Tibial artery (tissue), 4 donors: ENCODE measurements at regions not wholly inside any gene's neighbourhood (a gene's known extent, or its start where the extent isn't known, plus 50 kb on each side); places are given as distances from the start of the nearest gene placed in this dataset.
A peak's percentile ranks its signal among the peaks of the same experiment; 100 is the strongest.

Experiments
- DNase-seq, 2 donors: peaks; one replicate each; pipeline ENCODE4 v3.0.0-alpha.2; 2019
- H3K27ac ChIP-seq, 2 donors: fragments of 200-600 bp; sonication (generic) in 1 of 2; 1 replicate in 1 of 2; 2 replicates in 1 of 2; pipeline ENCODE4 v1.5.1; 2018 to 2019; ENCODE audit warnings: mild to moderate bottlenecking in 1 of 2
- H3K27me3 ChIP-seq, 2 donors: fragments of 200-600 bp; sonication (generic) in 1 of 2; one replicate each; pipeline versions ENCODE4 v1.5.1 to v1.6.0; 2016 to 2019
- H3K36me3 ChIP-seq, 3 donors: fragments of 200-600 bp; sonication (generic) in 2 of 3; one replicate each; pipeline ENCODE4 v1.5.1; 2016 to 2019; ENCODE audit warnings: mild to moderate bottlenecking in 2 of 3
- H3K4me1 ChIP-seq, 4 donors: fragments of 200-600 bp; sonication (generic) in 2 of 4; 1 replicate in 3 of 4; 2 replicates in 1 of 4; pipeline ENCODE4 v1.5.1; 2016 to 2019
- H3K4me3 ChIP-seq, 2 donors: fragments of 200-600 bp; sonication (generic) in 1 of 2; 1 replicate in 1 of 2; 2 replicates in 1 of 2; pipeline ENCODE4 v1.5.1; 2018 to 2019; ENCODE audit warnings: mild to moderate bottlenecking in 2 of 2
- H3K9me3 ChIP-seq, 3 donors: fragments of 200-600 bp; sonication (generic) in 1 of 3; one replicate each; pipeline ENCODE4 v1.5.1; 2016 to 2019
- intact Hi-C: fragments of 100-400 bp; cut with DNase I; formaldehyde crosslinking; loops from one replicate; pipeline ENCODE4 v1.15.0; 2023; ENCODE audit warnings: low total_unique reads
- TF ChIP-seq, protein P1 (sequence below), 2 experiments: fragments of 200-600 bp in 1 of 2; fragments of 450-650 bp in 1 of 2; IDR thresholded peaks; one replicate each; pipeline ENCODE4 v1.5.1; 2017 to 2019; ENCODE audit warnings: antibody characterized with exemption in 2 of 2, mild to moderate bottlenecking in 1 of 2, moderate library complexity in 1 of 2

DNA sequence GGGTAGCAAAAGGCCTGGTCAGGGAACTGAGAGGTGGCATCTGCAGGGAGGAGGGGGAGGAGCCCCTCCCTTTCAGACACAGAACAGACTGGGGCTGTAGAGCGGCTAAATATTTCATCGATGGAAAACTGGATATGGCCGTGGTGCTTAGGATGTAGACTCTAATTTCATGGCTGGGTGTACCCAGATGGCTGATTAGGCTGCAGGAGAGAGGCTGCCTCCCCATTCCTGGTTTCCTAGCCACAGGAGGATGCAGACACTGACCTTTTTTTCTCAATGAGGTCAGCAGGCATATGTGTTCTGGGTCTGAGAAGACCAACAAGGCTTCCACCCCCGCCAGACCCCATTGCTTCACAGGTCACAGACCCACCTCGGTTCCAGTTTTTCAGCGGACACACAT, 58.1 kb upstream of the CALM2 start:
- intact Hi-C loops: no loop called here
- Histone ChIP-seq H3K27me3 (no peaks in the 10 kb centered on the region), H3K4me1 (peaks cover 0 to 28% (median 16%) of the 10 kb centered on the region in 4 donors), H3K4me3 (no peak overlapping the region), H3K27ac (no peak overlapping the region), H3K9me3 (no peaks in the 10 kb centered on the region), H3K36me3 (no peaks in the 10 kb centered on the region)
- DNase-seq: peak in 1 of 2 donors; percentile 9
- TF ChIP-seq, protein P1, sequence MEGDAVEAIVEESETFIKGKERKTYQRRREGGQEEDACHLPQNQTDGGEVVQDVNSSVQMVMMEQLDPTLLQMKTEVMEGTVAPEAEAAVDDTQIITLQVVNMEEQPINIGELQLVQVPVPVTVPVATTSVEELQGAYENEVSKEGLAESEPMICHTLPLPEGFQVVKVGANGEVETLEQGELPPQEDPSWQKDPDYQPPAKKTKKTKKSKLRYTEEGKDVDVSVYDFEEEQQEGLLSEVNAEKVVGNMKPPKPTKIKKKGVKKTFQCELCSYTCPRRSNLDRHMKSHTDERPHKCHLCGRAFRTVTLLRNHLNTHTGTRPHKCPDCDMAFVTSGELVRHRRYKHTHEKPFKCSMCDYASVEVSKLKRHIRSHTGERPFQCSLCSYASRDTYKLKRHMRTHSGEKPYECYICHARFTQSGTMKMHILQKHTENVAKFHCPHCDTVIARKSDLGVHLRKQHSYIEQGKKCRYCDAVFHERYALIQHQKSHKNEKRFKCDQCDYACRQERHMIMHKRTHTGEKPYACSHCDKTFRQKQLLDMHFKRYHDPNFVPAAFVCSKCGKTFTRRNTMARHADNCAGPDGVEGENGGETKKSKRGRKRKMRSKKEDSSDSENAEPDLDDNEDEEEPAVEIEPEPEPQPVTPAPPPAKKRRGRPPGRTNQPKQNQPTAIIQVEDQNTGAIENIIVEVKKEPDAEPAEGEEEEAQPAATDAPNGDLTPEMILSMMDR (IDR thresholded peaks at IDR 0.05): no peak

DNA sequence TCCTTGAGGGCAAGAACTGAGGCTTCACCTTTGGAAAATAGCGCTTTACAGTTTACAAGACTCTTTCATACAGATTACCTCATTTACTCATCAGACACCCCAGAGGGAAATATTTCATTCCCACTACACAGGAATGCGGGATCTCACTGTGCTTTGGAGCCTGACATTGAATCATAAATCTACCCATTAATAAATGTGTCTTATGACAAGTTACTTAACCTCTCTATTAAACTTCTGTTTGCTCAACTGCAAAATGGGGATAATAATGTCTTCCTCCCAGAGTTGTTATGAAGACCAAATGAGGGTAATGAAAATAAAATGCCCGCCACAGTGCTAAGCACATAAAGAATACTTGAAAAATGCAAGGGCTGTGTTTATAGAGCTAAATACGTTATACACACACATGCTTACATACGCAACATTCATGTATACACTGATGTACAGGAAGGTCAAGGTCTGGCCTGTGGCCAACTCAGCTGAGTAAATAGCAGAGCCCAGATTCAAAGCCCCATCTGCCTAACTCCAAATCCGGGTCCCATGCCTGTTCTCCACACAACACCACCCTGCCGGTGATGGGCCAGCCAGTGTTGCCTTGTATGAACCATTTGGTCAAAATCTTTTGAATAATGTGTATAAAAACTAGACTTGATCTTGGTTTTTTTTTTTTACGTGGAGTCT, 56.6 kb upstream of the CALM2 start:
- intact Hi-C loops: no loop called here
- peaks cover 0 to 24% (median 14%) of the 10 kb centered on the region in 4 donors for H3K4me1 ChIP-seq
- H3K27me3 ChIP-seq: no peaks in the 10 kb centered on the region
- no peak overlapping the region for H3K4me3 ChIP-seq
- no peaks in the 10 kb centered on the region for H3K9me3 ChIP-seq
- H3K36me3 ChIP-seq: no peaks in the 10 kb centered on the region
- peak in 1 of 2 donors; percentile 53 for DNase-seq
- TF ChIP-seq, protein P1 (IDR thresholded peaks at IDR 0.05): no peak
- no peak overlapping the region for H3K27ac ChIP-seq

GRCh38 chr2:47230418-47230817, 54.1 kb upstream of the CALM2 start:
- intact Hi-C loops: no loop called here
- Histone ChIP-seq H3K27ac (peak overlapping the region; percentile 57 to 59), H3K27me3 (no peaks in the 10 kb centered on the region), H3K36me3 (no peaks in the 10 kb centered on the region), H3K9me3 (no peaks in the 10 kb centered on the region), H3K4me1 (peaks cover 0 to 19% (median 6%) of the 10 kb centered on the region in 4 donors), H3K4me3 (no peak overlapping the region)
- TF ChIP-seq, protein P1 (IDR thresholded peaks at IDR 0.05): no peak
- peak; percentile 76 to 85 for DNase-seq

- TF ChIP-seq, protein P1 (IDR thresholded peaks at IDR 0.05): no peak
- no peak overlapping the region for H3K27ac ChIP-seq
- no peaks in the 10 kb centered on the region for H3K27me3 ChIP-seq
- H3K36me3 ChIP-seq: no peaks in the 10 kb centered on the region
- no peaks in the 10 kb centered on the region for H3K9me3 ChIP-seq
- no peak overlapping the region for H3K4me3 ChIP-seq
- intact Hi-C loops: no loop called here
- peaks cover 0 to 26% (median 11%) of the 10 kb centered on the region in 4 donors for H3K4me1 ChIP-seq
- DNase-seq: no peak
Measured at GRCh38 chr2:47227532-47228279, 51.4 kb upstream of the CALM2 start.

GRCh38 chr2:47226923-47227220, 50.6 kb upstream of the CALM2 start:
- H3K9me3 ChIP-seq: no peaks in the 10 kb centered on the region
- no peaks in the 10 kb centered on the region for H3K36me3 ChIP-seq
- TF ChIP-seq, protein P1 (IDR thresholded peaks at IDR 0.05): no peak
- peaks cover 0 to 26% (median 11%) of the 10 kb centered on the region in 4 donors for H3K4me1 ChIP-seq
- H3K27ac ChIP-seq: no peak overlapping the region
- no peaks in the 10 kb centered on the region for H3K27me3 ChIP-seq
- no peak overlapping the region for H3K4me3 ChIP-seq
- DNase-seq: no peak
- intact Hi-C loops: no loop called here
